Neural progenitor cell (in vitro differentiated cells): ENCODE measurements at regions not wholly inside any gene's neighbourhood (a gene's known extent, or its start where the extent isn't known, plus 50 kb on each side); places are given as distances from the start of the nearest gene placed in this dataset.
A peak's percentile ranks its signal among the peaks of the same experiment; 100 is the strongest.

Experiments
- DNase-seq: peaks from one replicate; pipeline ENCODE4 v3.0.0-alpha.2; 2016; ENCODE audit warnings: low spot score
- H2AFZ ChIP-seq: fragments of 200-600 bp; sonication (generic); replicated peaks from 2 replicates; pipeline ENCODE4 v1.6.1; 2016; ENCODE audit warnings: antibody characterized with exemption
- H3F3A ChIP-seq: fragments of 200-600 bp; sonication (generic); 2 replicates; pipeline ENCODE4 v1.6.1; 2016; ENCODE audit warnings: antibody characterized with exemption, low read depth
- H3K27ac ChIP-seq: fragments of 200-600 bp; sonication (generic); 2 replicates; pipeline ENCODE4 v1.5.1; 2016; ENCODE audit warnings: mild to moderate bottlenecking
- H3K27me3 ChIP-seq: fragments of 200-600 bp; sonication (generic); 2 replicates; pipeline ENCODE4 v1.6.1; 2016; ENCODE audit warnings: mild to moderate bottlenecking, moderate library complexity
- H3K36me3 ChIP-seq: fragments of 200-600 bp; sonication (generic); 2 replicates; pipeline ENCODE4 v1.5.1; 2016
- H3K4me1 ChIP-seq: fragments of 200-600 bp; sonication (generic); 2 replicates; pipeline ENCODE4 v1.6.1; 2016; ENCODE audit warnings: mixed run types
- H3K4me2 ChIP-seq: fragments of 200-600 bp; sonication (generic); 2 replicates; pipeline ENCODE4 v1.6.1; 2016
- H3K4me3 ChIP-seq: fragments of 200-600 bp; sonication (generic); 2 replicates; pipeline ENCODE4 v1.5.1; 2016
- H3K79me2 ChIP-seq: fragments of 200-600 bp; sonication (generic); 2 replicates; pipeline ENCODE4 v1.6.1; 2016; ENCODE audit warnings: low read depth
- H3K9ac ChIP-seq: fragments of 200-600 bp; sonication (generic); 2 replicates; pipeline ENCODE4 v1.6.1; 2016
- H3K9me3 ChIP-seq: fragments of 200-600 bp; sonication (generic); 2 replicates; pipeline ENCODE4 v1.5.1; 2016; ENCODE audit warnings: low read depth
- H4K20me1 ChIP-seq: fragments of 200-600 bp; sonication (generic); 2 replicates; pipeline ENCODE4 v1.6.1; 2016; ENCODE audit warnings: low read depth
- H3K27ac Mint-ChIP-seq: 3 replicates; pipeline ENCODE4 v1.8.0; 2021; ENCODE audit warnings: mixed read lengths
- H3K27me3 Mint-ChIP-seq: 2 replicates; pipeline ENCODE4 v1.8.0; 2022; ENCODE audit warnings: low read depth, mild to moderate bottlenecking, inconsistent platforms, moderate library complexity, mixed read lengths; ENCODE audit not compliant: insufficient read depth
- H3K36me3 Mint-ChIP-seq: 3 replicates; pipeline ENCODE4 v1.8.0; 2021; ENCODE audit warnings: mixed read lengths
- H3K4me1 Mint-ChIP-seq: 3 replicates; pipeline ENCODE4 v1.8.0; 2021; ENCODE audit warnings: mixed read lengths
- H3K4me3 Mint-ChIP-seq: 3 replicates; pipeline ENCODE4 v1.8.0; 2021; ENCODE audit warnings: mild to moderate bottlenecking, moderate library complexity, mixed read lengths
- H3K9me3 Mint-ChIP-seq: 3 replicates; pipeline ENCODE4 v1.8.0; 2020; ENCODE audit warnings: mixed read lengths
- CTCF ChIP-seq: fragments of 200-600 bp; sonication (generic); IDR thresholded peaks from 2 replicates; pipeline ENCODE4 v1.5.1; 2017; ENCODE audit warnings: antibody characterized with exemption, mild to moderate bottlenecking
- EZH2 ChIP-seq: fragments of 200-600 bp; sonication (generic); IDR thresholded peaks from 2 replicates; pipeline ENCODE4 v1.6.1; 2017; ENCODE audit warnings: antibody characterized with exemption, mild to moderate bottlenecking, moderate library complexity
- EZH2phosphoT487 ChIP-seq: fragments of 200-600 bp; sonication (generic); IDR thresholded peaks from 2 replicates; pipeline ENCODE4 v1.6.1; 2017; ENCODE audit warnings: antibody characterized with exemption

- peaks cover 9% of the 10 kb centered on the region for H3K4me1 ChIP-seq
- no peaks in the 10 kb centered on the region for H3K79me2 ChIP-seq
- H3K36me3 ChIP-seq: no peaks in the 10 kb centered on the region
- H3K4me3 ChIP-seq: no peak overlapping the region
- no peak overlapping the region for H3K4me2 ChIP-seq
- Mint-ChIP-seq H3K9me3 (no peaks in the 10 kb centered on the region), H3K27ac (no peak overlapping the region), H3K4me1 (peaks cover 16% of the 10 kb centered on the region), H3K4me3 (no peak overlapping the region), H3K27me3 (peaks cover 11% of the 10 kb centered on the region), H3K36me3 (no peaks in the 10 kb centered on the region)
- DNase-seq: no peak
- no peak overlapping the region for H3K27ac ChIP-seq
- TF ChIP-seq EZH2phosphoT487: no peak
- no peak for TF ChIP-seq EZH2
- no peak for TF ChIP-seq CTCF
- H3K9me3 ChIP-seq: no peaks in the 10 kb centered on the region
- H3K9ac ChIP-seq: no peak overlapping the region
- H3K27me3 ChIP-seq: peaks cover 7% of the 10 kb centered on the region
- no peaks in the 10 kb centered on the region for H3F3A ChIP-seq
- no peak overlapping the region for H2AFZ ChIP-seq
- no peaks in the 10 kb centered on the region for H4K20me1 ChIP-seq
These were observed 257.7 kb upstream of the GLI3 start for GRCh38 chr7:42494736-42495135.

- Histone ChIP-seq H3K9me3 (no peaks in the 10 kb centered on the region), H3K4me2 (peak overlapping the region; percentile 75), H2AFZ (peak overlapping the region; percentile 98), H4K20me1 (no peaks in the 10 kb centered on the region), H3K27ac (no peak overlapping the region), H3K4me3 (peak overlapping the region; percentile 60), H3F3A (no peaks in the 10 kb centered on the region), H3K9ac (no peak overlapping the region), H3K27me3 (peaks cover 7% of the 10 kb centered on the region), H3K79me2 (no peaks in the 10 kb centered on the region), H3K36me3 (no peaks in the 10 kb centered on the region), H3K4me1 (peaks cover 9% of the 10 kb centered on the region)
- no peaks in the 10 kb centered on the region for H3K9me3 Mint-ChIP-seq
- no peaks in the 10 kb centered on the region for H3K36me3 Mint-ChIP-seq
- H3K4me3 Mint-ChIP-seq: peak overlapping the region; percentile 85
- TF ChIP-seq EZH2phosphoT487: no peak
- TF ChIP-seq CTCF: no peak
- H3K27me3 Mint-ChIP-seq: peaks cover 11% of the 10 kb centered on the region
- H3K27ac Mint-ChIP-seq: no peak overlapping the region
- peaks cover 16% of the 10 kb centered on the region for H3K4me1 Mint-ChIP-seq
- DNase-seq: no peak
These were observed 257.2 kb upstream of the GLI3 start for GRCh38 chr7:42494199-42494710.

- H3K4me2 ChIP-seq: peak overlapping the region; percentile 75
- H3K4me3 ChIP-seq: peak overlapping the region; percentile 60
- no peaks in the 10 kb centered on the region for H3K79me2 ChIP-seq
- Mint-ChIP-seq H3K9me3 (no peaks in the 10 kb centered on the region), H3K36me3 (no peaks in the 10 kb centered on the region), H3K27me3 (peaks cover 11% of the 10 kb centered on the region), H3K4me3 (peak overlapping the region; percentile 85), H3K4me1 (peaks cover 16% of the 10 kb centered on the region), H3K27ac (peak overlapping the region; percentile 28)
- no peaks in the 10 kb centered on the region for H3F3A ChIP-seq
- H3K4me1 ChIP-seq: peaks cover 9% of the 10 kb centered on the region
- H2AFZ ChIP-seq: peak overlapping the region; percentile 98
- H3K36me3 ChIP-seq: no peaks in the 10 kb centered on the region
- H3K27me3 ChIP-seq: peaks cover 7% of the 10 kb centered on the region
- TF ChIP-seq EZH2 (no peak), EZH2phosphoT487 (no peak), CTCF (no peak)
- H3K9me3 ChIP-seq: no peaks in the 10 kb centered on the region
- no peak overlapping the region for H3K27ac ChIP-seq
- no peak overlapping the region for H3K9ac ChIP-seq
- H4K20me1 ChIP-seq: no peaks in the 10 kb centered on the region
- peak; percentile 79 for DNase-seq
These were observed 256.6 kb upstream of the GLI3 start for GRCh38 chr7:42493436-42494198.
